ENCODE measurements at regions not wholly inside any gene's neighbourhood (a gene's known extent, or its start where the extent isn't known, plus 50 kb on each side); places are given as distances from the start of the nearest gene placed in this dataset.

- no peaks in the 10 kb centered on the region for H3K4me1 ChIP-seq
- H3K36me3 ChIP-seq = no peaks in the 10 kb centered on the region
- DNase-seq = no peak
- H3K4me3 ChIP-seq = no peak overlapping the region
- H3K27ac ChIP-seq = no peak overlapping the region
- no peaks in the 10 kb centered on the region for H3K27me3 ChIP-seq
- TF ChIP-seq CTCF (IDR thresholded peaks at IDR 0.05) (no peak), POLR2A (IDR thresholded peaks at IDR 0.05) (no peak)
- H3K9me3 ChIP-seq = no peaks in the 10 kb centered on the region
Measured at GRCh38 chr2:147521936-147522335, 322.9 kb upstream of the ACVR2A start.

GRCh38 chr2:147520817-147521216, 324.0 kb upstream of the ACVR2A start:
- no peaks in the 10 kb centered on the region for H3K9me3 ChIP-seq
- no peaks in the 10 kb centered on the region for H3K4me1 ChIP-seq
- H3K27me3 ChIP-seq = no peaks in the 10 kb centered on the region
- H3K27ac ChIP-seq = no peak overlapping the region
- DNase-seq = no peak
- H3K36me3 ChIP-seq = no peaks in the 10 kb centered on the region
- TF ChIP-seq POLR2A (IDR thresholded peaks at IDR 0.05) (no peak), CTCF (IDR thresholded peaks at IDR 0.05) (no peak)
- H3K4me3 ChIP-seq = no peak overlapping the region

GRCh38 chr2:147519178-147519577, 325.7 kb upstream of the ACVR2A start:
- H3K36me3 ChIP-seq = no peaks in the 10 kb centered on the region
- H3K4me1 ChIP-seq = no peaks in the 10 kb centered on the region
- TF ChIP-seq CTCF (IDR thresholded peaks at IDR 0.05) (no peak), POLR2A (IDR thresholded peaks at IDR 0.05) (no peak)
- H3K27ac ChIP-seq = no peak overlapping the region
- no peak overlapping the region for H3K4me3 ChIP-seq
- no peaks in the 10 kb centered on the region for H3K9me3 ChIP-seq
- no peaks in the 10 kb centered on the region for H3K27me3 ChIP-seq
- DNase-seq = no peak

- TF ChIP-seq POLR2A (IDR thresholded peaks at IDR 0.05) (no peak), CTCF (IDR thresholded peaks at IDR 0.05) (no peak)
- Histone ChIP-seq H3K4me3 (no peak overlapping the region), H3K36me3 (no peaks in the 10 kb centered on the region), H3K27ac (no peak overlapping the region), H3K4me1 (no peaks in the 10 kb centered on the region), H3K9me3 (no peaks in the 10 kb centered on the region), H3K27me3 (no peaks in the 10 kb centered on the region)
- DNase-seq = no peak
Measured at GRCh38 chr2:147515213-147515612, 329.6 kb upstream of the ACVR2A start.

GRCh38 chr2:147512206-147512605, 332.6 kb upstream of the ACVR2A start:
- DNase-seq = no peak
- TF ChIP-seq POLR2A (IDR thresholded peaks at IDR 0.05) (no peak), CTCF (IDR thresholded peaks at IDR 0.05) (no peak)
- H3K36me3 ChIP-seq = no peaks in the 10 kb centered on the region
- no peaks in the 10 kb centered on the region for H3K4me1 ChIP-seq
- H3K9me3 ChIP-seq = no peaks in the 10 kb centered on the region
- H3K27me3 ChIP-seq = no peaks in the 10 kb centered on the region
- no peak overlapping the region for H3K27ac ChIP-seq
- no peak overlapping the region for H3K4me3 ChIP-seq

GRCh38 chr2:147511491-147511948, 333.3 kb upstream of the ACVR2A start:
- Histone ChIP-seq H3K27ac (no peak overlapping the region), H3K27me3 (no peaks in the 10 kb centered on the region), H3K4me3 (no peak overlapping the region), H3K4me1 (no peaks in the 10 kb centered on the region), H3K36me3 (no peaks in the 10 kb centered on the region), H3K9me3 (no peaks in the 10 kb centered on the region)
- DNase-seq = no peak
- TF ChIP-seq CTCF (IDR thresholded peaks at IDR 0.05) (no peak), POLR2A (IDR thresholded peaks at IDR 0.05) (no peak)

Measured in Peyer's patch (tissue), 4 donors.